Neural progenitor cell (in vitro differentiated cells): ENCODE measurements at regions not wholly inside any gene's neighbourhood (a gene's known extent, or its start where the extent isn't known, plus 50 kb on each side); places are given as distances from the start of the nearest gene placed in this dataset.

Experiments
- DNase-seq: peaks from one replicate; pipeline ENCODE4 v3.0.0-alpha.2; 2016; ENCODE audit warnings: low spot score
- H2AFZ ChIP-seq: fragments of 200-600 bp; sonication (generic); replicated peaks from 2 replicates; pipeline ENCODE4 v1.6.1; 2016; ENCODE audit warnings: antibody characterized with exemption
- H3F3A ChIP-seq: fragments of 200-600 bp; sonication (generic); 2 replicates; pipeline ENCODE4 v1.6.1; 2016; ENCODE audit warnings: antibody characterized with exemption, low read depth
- H3K27ac ChIP-seq: fragments of 200-600 bp; sonication (generic); 2 replicates; pipeline ENCODE4 v1.5.1; 2016; ENCODE audit warnings: mild to moderate bottlenecking
- H3K27me3 ChIP-seq: fragments of 200-600 bp; sonication (generic); 2 replicates; pipeline ENCODE4 v1.6.1; 2016; ENCODE audit warnings: mild to moderate bottlenecking, moderate library complexity
- H3K36me3 ChIP-seq: fragments of 200-600 bp; sonication (generic); 2 replicates; pipeline ENCODE4 v1.5.1; 2016
- H3K4me1 ChIP-seq: fragments of 200-600 bp; sonication (generic); 2 replicates; pipeline ENCODE4 v1.6.1; 2016; ENCODE audit warnings: mixed run types
- H3K4me2 ChIP-seq: fragments of 200-600 bp; sonication (generic); 2 replicates; pipeline ENCODE4 v1.6.1; 2016
- H3K4me3 ChIP-seq: fragments of 200-600 bp; sonication (generic); 2 replicates; pipeline ENCODE4 v1.5.1; 2016
- H3K79me2 ChIP-seq: fragments of 200-600 bp; sonication (generic); 2 replicates; pipeline ENCODE4 v1.6.1; 2016; ENCODE audit warnings: low read depth
- H3K9ac ChIP-seq: fragments of 200-600 bp; sonication (generic); 2 replicates; pipeline ENCODE4 v1.6.1; 2016
- H3K9me3 ChIP-seq: fragments of 200-600 bp; sonication (generic); 2 replicates; pipeline ENCODE4 v1.5.1; 2016; ENCODE audit warnings: low read depth
- H4K20me1 ChIP-seq: fragments of 200-600 bp; sonication (generic); 2 replicates; pipeline ENCODE4 v1.6.1; 2016; ENCODE audit warnings: low read depth
- H3K27ac Mint-ChIP-seq: 3 replicates; pipeline ENCODE4 v1.8.0; 2021; ENCODE audit warnings: mixed read lengths
- H3K27me3 Mint-ChIP-seq: 2 replicates; pipeline ENCODE4 v1.8.0; 2022; ENCODE audit warnings: low read depth, mild to moderate bottlenecking, inconsistent platforms, moderate library complexity, mixed read lengths; ENCODE audit not compliant: insufficient read depth
- H3K36me3 Mint-ChIP-seq: 3 replicates; pipeline ENCODE4 v1.8.0; 2021; ENCODE audit warnings: mixed read lengths
- H3K4me1 Mint-ChIP-seq: 3 replicates; pipeline ENCODE4 v1.8.0; 2021; ENCODE audit warnings: mixed read lengths
- H3K4me3 Mint-ChIP-seq: 3 replicates; pipeline ENCODE4 v1.8.0; 2021; ENCODE audit warnings: mild to moderate bottlenecking, moderate library complexity, mixed read lengths
- H3K9me3 Mint-ChIP-seq: 3 replicates; pipeline ENCODE4 v1.8.0; 2020; ENCODE audit warnings: mixed read lengths
- EZH2 ChIP-seq: fragments of 200-600 bp; sonication (generic); IDR thresholded peaks from 2 replicates; pipeline ENCODE4 v1.6.1; 2017; ENCODE audit warnings: antibody characterized with exemption, mild to moderate bottlenecking, moderate library complexity
- EZH2phosphoT487 ChIP-seq: fragments of 200-600 bp; sonication (generic); IDR thresholded peaks from 2 replicates; pipeline ENCODE4 v1.6.1; 2017; ENCODE audit warnings: antibody characterized with exemption
- TF ChIP-seq, protein P1 (sequence below): fragments of 200-600 bp; sonication (generic); IDR thresholded peaks from 2 replicates; pipeline ENCODE4 v1.5.1; 2017; ENCODE audit warnings: antibody characterized with exemption, mild to moderate bottlenecking

DNA sequence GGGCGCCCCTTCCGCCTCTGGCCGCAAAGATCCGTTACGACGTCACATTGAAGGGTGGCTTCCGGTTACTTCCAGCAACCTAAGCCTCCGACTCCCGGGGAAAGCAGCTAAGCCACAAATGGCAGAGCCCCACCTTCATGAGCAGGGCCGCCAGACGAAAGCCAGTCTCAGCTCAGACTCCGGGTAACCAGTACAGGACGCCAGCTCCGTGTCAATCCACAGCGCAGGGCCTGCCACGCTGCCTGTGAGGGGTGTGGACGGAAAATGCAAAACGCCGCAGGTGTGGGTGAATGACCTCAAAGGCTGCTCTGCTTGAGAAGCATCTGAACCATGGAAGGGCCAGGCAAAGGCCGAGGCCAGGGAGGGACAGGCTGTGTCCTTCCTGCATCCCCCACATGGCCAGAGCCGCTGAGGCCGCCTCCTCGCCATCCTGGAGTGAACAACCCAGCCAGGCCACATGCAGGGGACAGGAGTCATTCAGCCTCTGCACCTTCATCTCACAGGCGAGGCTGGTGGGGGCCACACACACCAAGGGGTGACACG lies 53.5 kb upstream of the PPP2R2D start:
- no peaks in the 10 kb centered on the region for H3K79me2 ChIP-seq
- H3K4me2 ChIP-seq = no peak overlapping the region
- H3K4me3 ChIP-seq = no peak overlapping the region
- no peaks in the 10 kb centered on the region for H3K9me3 Mint-ChIP-seq
- no peak overlapping the region for H3K27ac ChIP-seq
- H3K4me1 Mint-ChIP-seq = peaks cover 8% of the 10 kb centered on the region
- no peaks in the 10 kb centered on the region for H3K9me3 ChIP-seq
- no peaks in the 10 kb centered on the region for H4K20me1 ChIP-seq
- no peak for DNase-seq
- no peak overlapping the region for H2AFZ ChIP-seq
- no peak overlapping the region for H3K9ac ChIP-seq
- peaks cover 7% of the 10 kb centered on the region for H3K27me3 Mint-ChIP-seq
- no peak overlapping the region for H3K4me3 Mint-ChIP-seq
- H3K36me3 ChIP-seq = no peaks in the 10 kb centered on the region
- no peak overlapping the region for H3K27ac Mint-ChIP-seq
- no peaks in the 10 kb centered on the region for H3F3A ChIP-seq
- H3K36me3 Mint-ChIP-seq = no peaks in the 10 kb centered on the region
- no peaks in the 10 kb centered on the region for H3K27me3 ChIP-seq
- no peaks in the 10 kb centered on the region for H3K4me1 ChIP-seq
- TF ChIP-seq EZH2phosphoT487 = no peak
- TF ChIP-seq, protein P1, sequence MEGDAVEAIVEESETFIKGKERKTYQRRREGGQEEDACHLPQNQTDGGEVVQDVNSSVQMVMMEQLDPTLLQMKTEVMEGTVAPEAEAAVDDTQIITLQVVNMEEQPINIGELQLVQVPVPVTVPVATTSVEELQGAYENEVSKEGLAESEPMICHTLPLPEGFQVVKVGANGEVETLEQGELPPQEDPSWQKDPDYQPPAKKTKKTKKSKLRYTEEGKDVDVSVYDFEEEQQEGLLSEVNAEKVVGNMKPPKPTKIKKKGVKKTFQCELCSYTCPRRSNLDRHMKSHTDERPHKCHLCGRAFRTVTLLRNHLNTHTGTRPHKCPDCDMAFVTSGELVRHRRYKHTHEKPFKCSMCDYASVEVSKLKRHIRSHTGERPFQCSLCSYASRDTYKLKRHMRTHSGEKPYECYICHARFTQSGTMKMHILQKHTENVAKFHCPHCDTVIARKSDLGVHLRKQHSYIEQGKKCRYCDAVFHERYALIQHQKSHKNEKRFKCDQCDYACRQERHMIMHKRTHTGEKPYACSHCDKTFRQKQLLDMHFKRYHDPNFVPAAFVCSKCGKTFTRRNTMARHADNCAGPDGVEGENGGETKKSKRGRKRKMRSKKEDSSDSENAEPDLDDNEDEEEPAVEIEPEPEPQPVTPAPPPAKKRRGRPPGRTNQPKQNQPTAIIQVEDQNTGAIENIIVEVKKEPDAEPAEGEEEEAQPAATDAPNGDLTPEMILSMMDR = no peak
- no peak for TF ChIP-seq EZH2

DNA sequence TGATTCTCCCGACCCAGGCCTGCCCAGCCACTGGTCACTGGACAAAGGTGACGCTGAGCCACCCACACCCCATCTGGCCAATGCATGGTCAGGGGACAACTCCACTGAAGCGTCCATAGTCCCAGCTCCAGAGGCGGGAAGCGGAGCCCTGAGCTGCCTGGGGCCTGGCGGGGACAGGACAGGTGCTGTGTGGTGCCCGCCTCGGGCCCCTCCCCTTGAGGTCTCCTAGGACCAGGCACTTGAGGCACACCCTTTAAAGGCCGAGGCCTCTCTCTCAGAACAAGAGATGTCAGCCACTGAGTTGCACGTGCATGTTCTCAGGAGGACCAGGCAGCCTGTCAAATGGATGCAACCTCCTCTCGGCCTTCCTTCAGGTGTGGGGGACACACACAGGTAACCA lies 52.5 kb upstream of the PPP2R2D start:
- Histone ChIP-seq H3K9ac (no peak overlapping the region), H3K36me3 (no peaks in the 10 kb centered on the region), H2AFZ (no peak overlapping the region), H3K4me1 (no peaks in the 10 kb centered on the region), H4K20me1 (no peaks in the 10 kb centered on the region), H3K27me3 (no peaks in the 10 kb centered on the region), H3K4me3 (no peak overlapping the region), H3K4me2 (no peak overlapping the region), H3K27ac (no peak overlapping the region), H3F3A (no peaks in the 10 kb centered on the region), H3K79me2 (no peaks in the 10 kb centered on the region), H3K9me3 (no peaks in the 10 kb centered on the region)
- Mint-ChIP-seq H3K27ac (no peak overlapping the region), H3K36me3 (no peaks in the 10 kb centered on the region), H3K9me3 (peaks cover 2% of the 10 kb centered on the region), H3K4me3 (no peak overlapping the region), H3K4me1 (peaks cover 8% of the 10 kb centered on the region), H3K27me3 (peaks cover 7% of the 10 kb centered on the region)
- DNase-seq = no peak
- TF ChIP-seq, protein P1 = no peak
- TF ChIP-seq EZH2 = no peak
- TF ChIP-seq EZH2phosphoT487 = no peak

DNA sequence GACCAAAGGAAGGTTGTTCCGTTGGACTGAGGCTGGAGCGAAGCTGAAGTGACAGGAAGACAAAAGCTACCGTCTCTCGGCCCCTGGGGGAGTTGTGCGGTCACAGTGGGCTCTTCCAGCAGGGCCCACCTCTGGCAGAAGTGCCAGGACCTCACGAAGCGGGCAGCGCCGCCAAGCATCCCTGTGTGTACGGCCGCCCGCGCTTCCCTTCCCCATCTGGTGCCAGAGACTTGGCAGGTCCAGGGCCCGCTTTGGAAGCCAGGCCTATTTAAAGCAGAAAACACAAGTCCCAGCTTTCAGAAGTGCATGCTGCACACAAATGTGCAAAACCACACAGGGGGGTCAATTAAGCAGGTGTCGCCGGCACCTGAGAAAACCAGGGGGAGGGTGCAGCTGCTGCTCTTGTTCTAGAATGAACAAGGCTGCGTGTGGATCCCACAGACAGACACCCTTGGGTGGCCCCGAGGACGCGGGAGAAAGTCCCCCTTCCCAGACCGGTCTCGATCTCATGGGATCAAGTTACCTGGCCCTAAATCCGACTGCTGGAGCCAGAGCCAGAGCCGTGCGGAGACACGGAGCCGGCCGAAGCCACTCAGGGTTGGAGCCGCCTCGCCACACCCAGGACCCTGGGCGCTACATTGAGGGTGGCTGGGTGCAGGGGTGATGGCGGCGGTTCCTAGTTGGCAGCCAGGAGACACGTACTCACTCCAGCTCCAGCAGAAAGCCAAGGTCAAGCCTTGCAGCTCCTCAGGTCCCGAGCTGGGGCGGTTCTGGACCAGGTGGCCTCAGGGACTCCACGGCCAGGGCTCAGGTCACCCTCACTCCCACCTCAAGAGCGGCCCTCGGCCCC lies 51.8 kb upstream of the PPP2R2D start:
- Mint-ChIP-seq H3K27ac (no peak overlapping the region), H3K27me3 (peaks cover 7% of the 10 kb centered on the region)

More for the DNA sequence above, 51.8 kb upstream of the PPP2R2D start:
- H3K36me3 ChIP-seq = no peaks in the 10 kb centered on the region
- no peak overlapping the region for H2AFZ ChIP-seq
- H3K36me3 Mint-ChIP-seq = no peaks in the 10 kb centered on the region
- H3K4me2 ChIP-seq = no peak overlapping the region
- H3K9me3 Mint-ChIP-seq = peaks cover 2% of the 10 kb centered on the region
- TF ChIP-seq EZH2 = no peak
- TF ChIP-seq, protein P1 = no peak
- no peak for TF ChIP-seq EZH2phosphoT487
- no peaks in the 10 kb centered on the region for H3F3A ChIP-seq
- no peak for DNase-seq
- H3K27ac ChIP-seq = no peak overlapping the region
- no peak overlapping the region for H3K4me3 Mint-ChIP-seq
- H3K4me3 ChIP-seq = no peak overlapping the region
- no peaks in the 10 kb centered on the region for H4K20me1 ChIP-seq
- no peak overlapping the region for H3K9ac ChIP-seq
- H3K4me1 Mint-ChIP-seq = peaks cover 8% of the 10 kb centered on the region
- no peaks in the 10 kb centered on the region for H3K27me3 ChIP-seq
- H3K9me3 ChIP-seq = no peaks in the 10 kb centered on the region
- H3K4me1 ChIP-seq = no peaks in the 10 kb centered on the region
- H3K79me2 ChIP-seq = no peaks in the 10 kb centered on the region
